SK-N-SH (cell line): ENCODE measurements at regions not wholly inside any gene's neighbourhood (a gene's known extent, or its start where the extent isn't known, plus 50 kb on each side); places are given as distances from the start of the nearest gene placed in this dataset.

ENCODE experiments used
- CTCF ChIA-PET: fragments of 300-600, 350-600 bp; formaldehyde crosslinking; extraction: SDS; loops from one replicate; lab custom pipeline; 2021; lab: Yijun Ruan, JAX
- POLR2A ChIA-PET: fragments of 350-600 bp; sonication (Branson Sonifier 250); formaldehyde crosslinking; extraction: SDS; loops from one replicate; lab custom pipeline; 2020; ENCODE audit warnings: antibody characterized with exemption, inconsistent platforms; lab: Yijun Ruan, JAX
- DNase-seq: peaks from one replicate; pipeline ENCODE4 v3.0.0; 2012
- H2AFZ ChIP-seq: fragments of 200-600 bp; sonication (generic); 2 replicates; pipeline ENCODE4 v1.8.1; 2016; ENCODE audit warnings: antibody characterized with exemption, mild to moderate bottlenecking, low read depth
- H3F3A ChIP-seq: fragments of 200-600 bp; sonication (generic); replicated peaks from 2 replicates; pipeline ENCODE3; 2016; ENCODE audit warnings: antibody characterized with exemption, mild to moderate bottlenecking; ENCODE audit not compliant: insufficient read depth
- H3K27ac ChIP-seq, 2 experiments: fragments of 200-500 bp in 1 of 2; fragments of 200-600 bp in 1 of 2; sonication (Bioruptor generic) in 1 of 2; sonication (generic), shearing (Covaris generic) in 1 of 2; 2 replicates each; pipeline versions ENCODE4 v1.5.1 to v1.6.1; 2014 to 2016; ENCODE audit warnings: low read depth in 2 of 2, inconsistent platforms in 1 of 2, low read length in 1 of 2, mild to moderate bottlenecking in 1 of 2, mixed read lengths in 1 of 2
- H3K27me3 ChIP-seq: fragments of 200-600 bp; sonication (generic), shearing (Covaris generic); 2 replicates; pipeline ENCODE4 v1.6.1; 2016; ENCODE audit warnings: mixed run types; ENCODE audit not compliant: insufficient read depth
- H3K36me3 ChIP-seq, 2 experiments: fragments of 200-500 bp in 1 of 2; fragments of 200-600 bp in 1 of 2; sonication (Bioruptor generic) in 1 of 2; sonication (generic) in 1 of 2; replicated peaks in 1 of 2; 2 replicates each; pipeline versions ENCODE3 to v1.5.1; 2014 to 2016; ENCODE audit warnings: low read length in 1 of 2, mild to moderate bottlenecking in 1 of 2; ENCODE audit not compliant: insufficient read depth in 2 of 2, control insufficient read depth in 1 of 2
- H3K4me1 ChIP-seq, 2 experiments: fragments of 200-500 bp in 1 of 2; fragments of 200-600 bp in 1 of 2; sonication (Bioruptor generic) in 1 of 2; sonication (generic), shearing (Covaris generic) in 1 of 2; 2 replicates each; pipeline versions ENCODE4 v1.5.1 to v1.6.1; 2014 to 2016; ENCODE audit warnings: low read depth in 1 of 2, low read length in 1 of 2, mixed run types in 1 of 2; ENCODE audit not compliant: insufficient read depth in 2 of 2, control insufficient read depth in 1 of 2
- H3K4me2 ChIP-seq: fragments of 200-600 bp; sonication (generic), shearing (Covaris generic); 2 replicates; pipeline ENCODE4 v1.6.1; 2017; ENCODE audit warnings: mixed run types
- H3K4me3 ChIP-seq, 2 experiments: fragments of 200-500 bp in 1 of 2; fragments of 200-600 bp in 1 of 2; sonication (Bioruptor generic) in 1 of 2; sonication (generic), shearing (Covaris generic) in 1 of 2; 2 replicates each; pipeline versions ENCODE4 v1.5.1 to v1.8.1; 2014 to 2016; ENCODE audit warnings: low read depth in 2 of 2, inconsistent platforms in 1 of 2, low read length in 1 of 2, mild to moderate bottlenecking in 1 of 2, mixed read lengths in 1 of 2, moderate library complexity in 1 of 2
- H3K79me2 ChIP-seq: fragments of 200-600 bp; sonication (generic); 2 replicates; pipeline ENCODE4 v1.8.1; 2017; ENCODE audit warnings: mild to moderate bottlenecking; ENCODE audit not compliant: insufficient read depth
- H3K9ac ChIP-seq: fragments of 200-600 bp; sonication (generic); 2 replicates; pipeline ENCODE4 v1.6.1; 2017; ENCODE audit warnings: mixed run types
- H3K9me2 ChIP-seq: fragments of 200-600 bp; sonication (generic); 2 replicates; pipeline ENCODE4 v1.6.1; 2017; ENCODE audit warnings: mixed run types
- H3K9me3 ChIP-seq: fragments of 200-600 bp; sonication (generic); 2 replicates; pipeline ENCODE4 v1.6.1; 2017; ENCODE audit warnings: mixed run types, mild to moderate bottlenecking, moderate library complexity
- H4K20me1 ChIP-seq: fragments of 200-600 bp; sonication (generic); 2 replicates; pipeline ENCODE4 v1.6.1; 2017; ENCODE audit warnings: mild to moderate bottlenecking, mixed run types; ENCODE audit not compliant: insufficient read depth
- EP300 ChIP-seq, 2 experiments: IDR thresholded peaks; 2 replicates each; pipeline versions ENCODE4 v1.4.0 to v1.6.1; 2012; ENCODE audit warnings: borderline replicate concordance in 1 of 2, low read depth in 1 of 2, low read length in 1 of 2
- EZH2phosphoT487 ChIP-seq: fragments of 200-600 bp; sonication (generic); IDR thresholded peaks from 2 replicates; pipeline ENCODE4 v1.6.1; 2017; ENCODE audit warnings: low read depth, mixed run types, mild to moderate bottlenecking, antibody characterized with exemption, moderate library complexity, borderline replicate concordance
- FOSL2 ChIP-seq: IDR thresholded peaks from 2 replicates; pipeline ENCODE4 v1.4.0; 2012; ENCODE audit warnings: low read depth, mild to moderate bottlenecking, moderate library complexity, borderline replicate concordance
- FOXJ3 ChIP-seq: sonication (generic); formaldehyde crosslinking; IDR thresholded peaks from 2 replicates; pipeline ENCODE4 v1.5.1; 2020; ENCODE audit warnings: mild to moderate bottlenecking, missing genetic modification reagents
- GATA2 ChIP-seq: sonication (generic); formaldehyde crosslinking; IDR thresholded peaks from 2 replicates; pipeline ENCODE4 v1.5.0; 2020; ENCODE audit warnings: mild to moderate bottlenecking, missing genetic modification reagents
- MAX ChIP-seq: IDR thresholded peaks from 2 replicates; pipeline ENCODE4 v1.4.0; 2012; ENCODE audit warnings: low read depth
- MEF2A ChIP-seq: IDR thresholded peaks from 2 replicates; pipeline ENCODE4 v1.4.0; 2012; ENCODE audit warnings: low read depth, borderline replicate concordance
- MXI1 ChIP-seq: IDR thresholded peaks from 2 replicates; pipeline ENCODE4 v1.6.1; 2012; ENCODE audit warnings: mild to moderate bottlenecking, low read depth, low read length, improper control_type of control experiment
- NFIC ChIP-seq: IDR thresholded peaks from 2 replicates; pipeline ENCODE4 v1.4.0; 2012; ENCODE audit warnings: borderline replicate concordance
- PBX3 ChIP-seq: IDR thresholded peaks from 2 replicates; pipeline ENCODE4; 2012
- RAD21 ChIP-seq: IDR thresholded peaks from 2 replicates; pipeline ENCODE4 v1.6.1; 2012; ENCODE audit warnings: mild to moderate bottlenecking, low read length
- RCOR1 ChIP-seq: fragments of 150-350 bp; IDR thresholded peaks from 2 replicates; pipeline ENCODE4 v1.6.1; 2017; ENCODE audit warnings: antibody characterized with exemption, low read length
- REST ChIP-seq: IDR thresholded peaks from 2 replicates; pipeline ENCODE4 v1.6.1; 2012; ENCODE audit warnings: mild to moderate bottlenecking, low read depth, low read length, moderate library complexity
- SIN3A ChIP-seq: IDR thresholded peaks from 2 replicates; pipeline ENCODE4 v1.6.1; 2012; ENCODE audit warnings: low read depth, mild to moderate bottlenecking, low read length, moderate library complexity, borderline replicate concordance
- TAF1 ChIP-seq: IDR thresholded peaks from 2 replicates; pipeline ENCODE4 v1.6.1; 2012; ENCODE audit warnings: low read depth, mild to moderate bottlenecking, low read length, moderate library complexity, borderline replicate concordance
- TCF12 ChIP-seq: IDR thresholded peaks from 2 replicates; pipeline ENCODE4 v1.4.0; 2012
- TEAD4 ChIP-seq: IDR thresholded peaks from 2 replicates; pipeline ENCODE4 v1.4.0; 2012; ENCODE audit warnings: mild to moderate bottlenecking, borderline replicate concordance; ENCODE audit not compliant: insufficient read depth
- USF1 ChIP-seq: IDR thresholded peaks from 2 replicates; pipeline ENCODE4 v1.4.0; 2012; ENCODE audit warnings: low read depth, borderline replicate concordance
- YY1 ChIP-seq: IDR thresholded peaks from 2 replicates; pipeline ENCODE4 v1.4.0; 2012; ENCODE audit warnings: low read depth, mild to moderate bottlenecking
- WGBS: methylation state at CpG from one replicate; pipeline ENCODE4 v1.1.6; 2017; ENCODE audit warnings: low lambda C conversion rate; 5-methylcytosine and 5-hydroxymethylcytosine counted together

- TF ChIP-seq MAX, result no peak
- TF ChIP-seq YY1, result no peak
- TF ChIP-seq SIN3A, result no peak
- TF ChIP-seq RAD21, result no peak
- no peak for TF ChIP-seq TAF1
- no peak for TF ChIP-seq RCOR1
- TF ChIP-seq FOSL2, result no peak
- TF ChIP-seq, all 33 proteins: peak for 0
Measured at GRCh38 chr15:70262171-70262570, 164.5 kb upstream of the TLE3 start (continued).

GRCh38 chr15:70261083-70261482, 163.4 kb upstream of the TLE3 start:
- Histone ChIP-seq H3K79me2 (no peaks in the 10 kb centered on the region), H2AFZ (no peak overlapping the region), H4K20me1 (no peaks in the 10 kb centered on the region), H3K27me3 (no peaks in the 10 kb centered on the region), H3K36me3 (no peaks in the 10 kb centered on the region), H3K4me1 (peaks cover 8 to 51% of the 10 kb centered on the region in 2 experiments; a peak in 3 of 4 replicates), H3K4me2 (no peak overlapping the region), H3K9me3 (no peaks in the 10 kb centered on the region), H3K9me2 (no peaks in the 10 kb centered on the region), H3K27ac (no peak overlapping the region), H3F3A (no peaks in the 10 kb centered on the region), H3K4me3 (no peak overlapping the region), H3K9ac (no peak overlapping the region)
- ChIA-PET CTCF (no interaction called here), POLR2A (no interaction called here)
- no peak for DNase-seq
- TF ChIP-seq MXI1, result no peak
- TF ChIP-seq PBX3, result no peak
- no peak for TF ChIP-seq EZH2phosphoT487
- WGBS, result 82% methylated on average over 3 of the region's 4 CpGs

GRCh38 chr15:70260580-70260979, 162.9 kb upstream of the TLE3 start:
- Histone ChIP-seq H3K4me3 (no peak overlapping the region), H3K4me1 (peaks cover 8 to 46% of the 10 kb centered on the region in 2 experiments; a peak in 3 of 4 replicates), H3K36me3 (no peaks in the 10 kb centered on the region), H2AFZ (no peak overlapping the region), H3K27ac (no peak overlapping the region), H3K4me2 (no peak overlapping the region), H3K79me2 (no peaks in the 10 kb centered on the region), H3F3A (no peaks in the 10 kb centered on the region), H3K27me3 (no peaks in the 10 kb centered on the region), H3K9ac (no peak overlapping the region), H3K9me3 (no peaks in the 10 kb centered on the region), H4K20me1 (no peaks in the 10 kb centered on the region), H3K9me2 (no peaks in the 10 kb centered on the region)
- TF ChIP-seq FOXJ3 (CRISPR knock-in tag), result no peak
- no peak for TF ChIP-seq USF1
- no peak for TF ChIP-seq GATA2
- TF ChIP-seq PBX3, result no peak
- TF ChIP-seq EP300 (IDR thresholded peaks at IDR 0.05; ENCODE audit: borderline replicate concordance in 1 of 2, low read depth in 1 of 2, low read length in 1 of 2), result no peak
- no peak for TF ChIP-seq NFIC
- no peak for TF ChIP-seq EZH2phosphoT487
- TF ChIP-seq REST, result no peak
- no peak for TF ChIP-seq MEF2A
- no peak for TF ChIP-seq TEAD4
- no peak for TF ChIP-seq TCF12
- TF ChIP-seq FOSL2, result no peak
- no peak for DNase-seq
- POLR2A ChIA-PET, result interaction anchor here (0.9 kb wide), 1 partner anchor 9 kb away, joined by 3 read pairs; no protein-coding TSS in a partner anchor
- CTCF ChIA-PET, result interaction anchor here (2.1 kb wide), 1 partner anchor 37 kb away, joined by 4 read pairs; no protein-coding TSS in a partner anchor
- 94% methylated on average over 7 of the region's 7 CpGs for WGBS
